Glutamatergic neuron (in vitro differentiated cells): ENCODE measurements at regions not wholly inside any gene's neighbourhood (a gene's known extent, or its start where the extent isn't known, plus 50 kb on each side); places are given as distances from the start of the nearest gene placed in this dataset.

ENCODE experiments used
- DNase-seq: peaks from one replicate; pipeline ENCODE4 v3.0.0; 2022
- H3K27ac Mint-ChIP-seq: one replicate; pipeline ENCODE4 v1.8.0; 2020; ENCODE audit warnings: mild to moderate bottlenecking, mixed read lengths, inconsistent platforms; ENCODE audit not compliant: unreplicated experiment
- H3K27me3 Mint-ChIP-seq: one replicate; pipeline ENCODE4 v1.8.0; 2020; ENCODE audit warnings: mild to moderate bottlenecking, moderate library complexity, mixed read lengths, inconsistent platforms; ENCODE audit not compliant: unreplicated experiment
- H3K36me3 Mint-ChIP-seq: one replicate; pipeline ENCODE4 v1.8.0; 2020; ENCODE audit warnings: mild to moderate bottlenecking, mixed read lengths, inconsistent platforms; ENCODE audit not compliant: unreplicated experiment
- H3K4me1 Mint-ChIP-seq: one replicate; pipeline ENCODE4 v1.8.0; 2020; ENCODE audit warnings: mild to moderate bottlenecking, low read depth, mixed read lengths, inconsistent platforms; ENCODE audit not compliant: unreplicated experiment
- H3K4me3 Mint-ChIP-seq: one replicate; pipeline ENCODE4 v1.8.0; 2020; ENCODE audit warnings: mild to moderate bottlenecking, mixed read lengths, inconsistent platforms; ENCODE audit not compliant: unreplicated experiment
- H3K9me3 Mint-ChIP-seq: one replicate; pipeline ENCODE4 v1.8.0; 2020; ENCODE audit warnings: mild to moderate bottlenecking, moderate library complexity, mixed read lengths, inconsistent platforms; ENCODE audit not compliant: unreplicated experiment
- TF ChIP-seq, protein P1 (sequence below): fragments of 200-600 bp; sonication (generic); IDR thresholded peaks from one replicate; pipeline ENCODE4 v1.5.0; 2021; ENCODE audit not compliant: partially characterized antibody, unreplicated experiment

DNA sequence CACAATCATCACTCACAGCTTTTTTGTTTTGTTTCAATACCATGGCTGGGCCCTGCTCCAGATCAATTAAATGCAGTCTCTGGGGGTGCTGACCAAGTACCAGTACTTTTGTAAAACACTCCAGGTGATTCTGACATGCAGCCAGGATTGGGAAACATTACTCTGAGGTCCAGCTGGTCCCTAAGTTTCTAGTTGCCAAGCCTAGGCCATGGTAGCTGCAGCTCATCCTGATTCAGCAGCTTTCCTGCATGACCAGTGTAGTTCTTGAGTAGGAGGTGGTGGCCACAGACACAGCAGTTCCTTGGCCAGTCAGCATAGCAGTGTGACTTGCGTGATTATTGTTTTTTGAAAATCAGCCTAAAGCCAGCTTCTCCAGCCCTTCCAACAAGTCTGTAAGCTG is 859.1 kb downstream of the DIAPH3 start:
- H3K36me3 Mint-ChIP-seq = peaks cover 4% of the 10 kb centered on the region
- TF ChIP-seq, protein P1, sequence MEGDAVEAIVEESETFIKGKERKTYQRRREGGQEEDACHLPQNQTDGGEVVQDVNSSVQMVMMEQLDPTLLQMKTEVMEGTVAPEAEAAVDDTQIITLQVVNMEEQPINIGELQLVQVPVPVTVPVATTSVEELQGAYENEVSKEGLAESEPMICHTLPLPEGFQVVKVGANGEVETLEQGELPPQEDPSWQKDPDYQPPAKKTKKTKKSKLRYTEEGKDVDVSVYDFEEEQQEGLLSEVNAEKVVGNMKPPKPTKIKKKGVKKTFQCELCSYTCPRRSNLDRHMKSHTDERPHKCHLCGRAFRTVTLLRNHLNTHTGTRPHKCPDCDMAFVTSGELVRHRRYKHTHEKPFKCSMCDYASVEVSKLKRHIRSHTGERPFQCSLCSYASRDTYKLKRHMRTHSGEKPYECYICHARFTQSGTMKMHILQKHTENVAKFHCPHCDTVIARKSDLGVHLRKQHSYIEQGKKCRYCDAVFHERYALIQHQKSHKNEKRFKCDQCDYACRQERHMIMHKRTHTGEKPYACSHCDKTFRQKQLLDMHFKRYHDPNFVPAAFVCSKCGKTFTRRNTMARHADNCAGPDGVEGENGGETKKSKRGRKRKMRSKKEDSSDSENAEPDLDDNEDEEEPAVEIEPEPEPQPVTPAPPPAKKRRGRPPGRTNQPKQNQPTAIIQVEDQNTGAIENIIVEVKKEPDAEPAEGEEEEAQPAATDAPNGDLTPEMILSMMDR = no peak
- no peak overlapping the region for H3K4me3 Mint-ChIP-seq
- no peaks in the 10 kb centered on the region for H3K9me3 Mint-ChIP-seq
- no peaks in the 10 kb centered on the region for H3K4me1 Mint-ChIP-seq
- H3K27ac Mint-ChIP-seq = no peak overlapping the region
- peaks cover 2% of the 10 kb centered on the region for H3K27me3 Mint-ChIP-seq
- no peak for DNase-seq

DNA sequence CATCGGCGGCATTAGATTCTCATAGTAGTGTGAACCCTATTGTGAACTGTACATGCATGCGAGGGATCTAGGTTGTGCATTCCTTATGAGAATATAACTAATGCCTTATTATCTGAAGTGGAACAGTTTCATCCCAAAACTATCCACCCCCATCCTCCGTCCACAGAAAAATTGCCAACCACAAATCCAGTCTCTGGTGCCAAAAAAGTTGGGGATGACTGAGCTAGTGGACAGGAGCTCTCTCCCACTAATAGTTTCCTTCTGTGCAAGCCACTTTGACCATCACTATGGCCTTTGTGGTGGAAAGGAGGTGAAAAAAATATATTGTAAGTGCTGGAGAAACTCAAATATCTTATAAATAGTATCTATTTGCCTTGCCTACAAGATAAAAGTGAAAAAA is 857.8 kb downstream of the DIAPH3 start:
- no peaks in the 10 kb centered on the region for H3K9me3 Mint-ChIP-seq
- no peaks in the 10 kb centered on the region for H3K4me1 Mint-ChIP-seq
- TF ChIP-seq, protein P1 = no peak
- H3K27ac Mint-ChIP-seq = no peak overlapping the region
- no peak for DNase-seq
- H3K4me3 Mint-ChIP-seq = no peak overlapping the region
- H3K36me3 Mint-ChIP-seq = peaks cover 4% of the 10 kb centered on the region
- H3K27me3 Mint-ChIP-seq = peaks cover 2% of the 10 kb centered on the region

DNA sequence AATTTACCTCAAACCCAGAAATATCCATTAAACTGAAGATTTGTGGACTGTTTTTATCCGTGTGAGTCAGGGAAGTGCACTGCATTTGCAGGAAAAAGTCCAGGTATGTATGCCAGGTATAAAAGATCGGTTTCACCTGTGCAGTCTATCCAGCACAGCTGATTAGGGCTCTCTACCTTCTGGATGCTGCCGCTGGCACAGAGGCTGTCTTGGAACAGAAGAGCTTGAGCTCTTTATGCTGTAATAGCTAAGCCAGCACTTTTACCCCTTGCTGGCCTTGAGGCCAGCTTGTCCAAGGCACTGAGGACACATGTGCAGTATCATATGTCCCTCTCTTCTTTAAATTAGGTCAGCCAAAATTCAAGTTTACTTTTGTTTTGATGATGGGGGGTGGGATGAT is 851.0 kb downstream of the DIAPH3 start:
- no peaks in the 10 kb centered on the region for H3K4me1 Mint-ChIP-seq
- TF ChIP-seq, protein P1 = no peak
- no peaks in the 10 kb centered on the region for H3K9me3 Mint-ChIP-seq
- no peak overlapping the region for H3K27ac Mint-ChIP-seq
- no peaks in the 10 kb centered on the region for H3K36me3 Mint-ChIP-seq
- peaks cover 3% of the 10 kb centered on the region for H3K27me3 Mint-ChIP-seq
- no peak for DNase-seq
- H3K4me3 Mint-ChIP-seq = no peak overlapping the region

DNA sequence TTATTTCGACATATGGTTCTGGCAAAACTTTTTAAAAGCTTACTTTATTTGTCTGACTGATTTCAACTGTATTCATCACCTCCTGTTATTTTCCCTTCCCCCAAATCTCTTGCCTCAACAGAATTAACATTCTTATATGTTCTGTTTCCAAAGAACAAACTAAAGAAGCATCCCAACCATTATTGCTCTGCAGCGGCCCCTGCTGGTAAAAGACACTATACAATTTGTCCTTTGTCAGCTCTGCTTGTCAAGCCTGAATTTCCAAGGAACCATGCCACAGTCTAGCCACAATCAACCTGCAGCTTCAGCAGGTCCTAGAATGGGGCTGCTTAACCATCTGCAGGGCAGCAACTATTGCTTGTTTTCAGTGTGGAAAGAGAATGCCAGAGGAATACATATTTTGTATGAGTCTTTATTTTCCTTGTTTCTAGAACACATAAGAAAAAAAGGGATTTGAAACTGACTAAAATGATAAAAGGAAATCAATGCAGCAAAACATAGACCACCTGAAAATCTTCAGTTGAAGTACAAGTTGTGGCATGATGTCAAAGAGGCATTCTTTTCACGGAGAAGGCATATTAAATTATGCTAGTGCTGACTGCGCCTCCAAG is 845.3 kb downstream of the DIAPH3 start:
- peaks cover 3% of the 10 kb centered on the region for H3K27me3 Mint-ChIP-seq
- H3K4me3 Mint-ChIP-seq = no peak overlapping the region
- H3K9me3 Mint-ChIP-seq = no peaks in the 10 kb centered on the region
- H3K27ac Mint-ChIP-seq = no peak overlapping the region
- H3K36me3 Mint-ChIP-seq = no peaks in the 10 kb centered on the region
- H3K4me1 Mint-ChIP-seq = peaks cover 10% of the 10 kb centered on the region
- DNase-seq = peak; percentile 90
- TF ChIP-seq, protein P1 = peak; percentile 89

DNA sequence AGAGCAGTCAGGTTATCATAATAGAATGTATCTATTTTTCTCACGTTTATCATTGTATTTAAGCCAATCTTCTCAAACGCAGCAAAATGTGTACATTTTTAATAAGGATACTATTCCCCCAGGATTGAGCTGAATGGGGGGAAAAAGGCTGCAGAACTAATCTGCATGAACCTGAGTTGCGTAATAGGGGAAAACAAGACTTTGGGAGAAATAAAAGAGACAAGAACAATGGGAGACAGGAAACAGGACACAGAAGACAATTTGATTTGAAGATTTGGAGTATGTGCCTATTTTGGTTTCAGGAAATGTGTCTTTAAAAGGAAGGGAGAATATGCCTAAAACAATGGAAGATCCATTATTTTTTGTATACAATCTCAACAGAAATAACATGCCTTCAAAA is 844.5 kb downstream of the DIAPH3 start:
- Mint-ChIP-seq H3K36me3 (no peaks in the 10 kb centered on the region), H3K4me1 (peaks cover 10% of the 10 kb centered on the region), H3K4me3 (no peak overlapping the region), H3K9me3 (no peaks in the 10 kb centered on the region), H3K27me3 (no peaks in the 10 kb centered on the region), H3K27ac (no peak overlapping the region)
- TF ChIP-seq, protein P1 = no peak
- DNase-seq = no peak
